PC-3 (cell line): ENCODE measurements at regions not wholly inside any gene's neighbourhood (a gene's known extent, or its start where the extent isn't known, plus 50 kb on each side); places are given as distances from the start of the nearest gene placed in this dataset.
"Not testable (repeated sequence)": the region's sequence is repeated elsewhere in the genome, so short reads cannot be mapped to it uniquely, and the experiment has no call there.

Experiments
- EZH2 ChIP-seq: fragments of 300-600 bp; sonication (generic); IDR thresholded peaks from one replicate; pipeline ENCODE4 v1.6.1; 2017; ENCODE audit warnings: antibody characterized with exemption, mild to moderate bottlenecking, low read length; ENCODE audit not compliant: unreplicated experiment
- EZH2phosphoT487 ChIP-seq: fragments of 300-600 bp; sonication (generic); IDR thresholded peaks from 2 replicates; pipeline ENCODE4 v1.6.1; 2018; ENCODE audit warnings: mild to moderate bottlenecking, antibody characterized with exemption, low read length, borderline replicate concordance
- TF ChIP-seq, protein P1 (sequence below): fragments of 300-600 bp; sonication (generic); conservative IDR thresholded peaks from 2 replicates; pipeline ENCODE4 v1.5.1; 2017; ENCODE audit warnings: antibody characterized with exemption, low read depth, mild to moderate bottlenecking, low read length

GRCh38 chr3:195668131-195668766, 52.5 kb upstream of the MUC20 start:
- TF ChIP-seq, protein P1, sequence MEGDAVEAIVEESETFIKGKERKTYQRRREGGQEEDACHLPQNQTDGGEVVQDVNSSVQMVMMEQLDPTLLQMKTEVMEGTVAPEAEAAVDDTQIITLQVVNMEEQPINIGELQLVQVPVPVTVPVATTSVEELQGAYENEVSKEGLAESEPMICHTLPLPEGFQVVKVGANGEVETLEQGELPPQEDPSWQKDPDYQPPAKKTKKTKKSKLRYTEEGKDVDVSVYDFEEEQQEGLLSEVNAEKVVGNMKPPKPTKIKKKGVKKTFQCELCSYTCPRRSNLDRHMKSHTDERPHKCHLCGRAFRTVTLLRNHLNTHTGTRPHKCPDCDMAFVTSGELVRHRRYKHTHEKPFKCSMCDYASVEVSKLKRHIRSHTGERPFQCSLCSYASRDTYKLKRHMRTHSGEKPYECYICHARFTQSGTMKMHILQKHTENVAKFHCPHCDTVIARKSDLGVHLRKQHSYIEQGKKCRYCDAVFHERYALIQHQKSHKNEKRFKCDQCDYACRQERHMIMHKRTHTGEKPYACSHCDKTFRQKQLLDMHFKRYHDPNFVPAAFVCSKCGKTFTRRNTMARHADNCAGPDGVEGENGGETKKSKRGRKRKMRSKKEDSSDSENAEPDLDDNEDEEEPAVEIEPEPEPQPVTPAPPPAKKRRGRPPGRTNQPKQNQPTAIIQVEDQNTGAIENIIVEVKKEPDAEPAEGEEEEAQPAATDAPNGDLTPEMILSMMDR: not testable (repeated sequence)
- TF ChIP-seq EZH2, EZH2phosphoT487: not testable (repeated sequence)
